HEK293 (cell line): ENCODE measurements at regions not wholly inside any gene's neighbourhood (a gene's known extent, or its start where the extent isn't known, plus 50 kb on each side); places are given as distances from the start of the nearest gene placed in this dataset.
"Not testable (repeated sequence)": the region's sequence is repeated elsewhere in the genome, so short reads cannot be mapped to it uniquely, and the experiment has no call there.

Experiments used
- CTCF ChIA-PET: fragments of 350-600 bp; formaldehyde crosslinking; extraction: SDS; loops from one replicate; lab custom pipeline; 2021; ENCODE audit warnings: antibody characterized with exemption; lab: Yijun Ruan, JAX
- POLR2A ChIA-PET: fragments of 300-600 bp; formaldehyde crosslinking; extraction: SDS; loops from one replicate; lab custom pipeline; 2020; ENCODE audit warnings: antibody characterized with exemption, inconsistent platforms; lab: Yijun Ruan, JAX
- H3K27ac ChIP-seq: fragments of 200-500 bp; sonication (Bioruptor generic); 2 replicates; pipeline ENCODE4 v1.5.1; 2014; ENCODE audit warnings: low read depth, low read length, control low read depth, inconsistent platforms; ENCODE audit errors: extremely low read depth
- H3K36me3 ChIP-seq, 2 experiments: fragments of 200-500 bp in 1 of 2; sonication (Bioruptor generic) in 1 of 2; 1 replicate in 1 of 2; 2 replicates in 1 of 2; pipeline ENCODE4 v1.5.1; 2014 to 2017; ENCODE audit warnings: inconsistent platforms in 2 of 2, low read length in 2 of 2; ENCODE audit not compliant: control insufficient read depth in 2 of 2, insufficient read depth in 1 of 2
- H3K4me1 ChIP-seq: fragments of 200-500 bp; sonication (Bioruptor generic); 2 replicates; pipeline ENCODE4 v1.5.1; 2014; ENCODE audit warnings: mild to moderate bottlenecking, low read length, inconsistent platforms; ENCODE audit not compliant: control insufficient read depth, insufficient read depth
- H3K4me3 ChIP-seq: 2 replicates; pipeline ENCODE4 v1.5.1; 2011; ENCODE audit warnings: low read depth, mild to moderate bottlenecking, control low read depth, low read length, moderate library complexity
- H3K9me3 ChIP-seq: fragments of 200-500 bp; sonication (Bioruptor generic); 2 replicates; pipeline ENCODE4 v1.5.1; 2014; ENCODE audit warnings: low read depth, low read length, inconsistent platforms; ENCODE audit not compliant: control insufficient read depth, insufficient read depth
- HOXA7 ChIP-seq: sonication (generic); formaldehyde crosslinking; IDR thresholded peaks from 2 replicates; pipeline ENCODE4 v1.8.1; 2022; ENCODE audit warnings: missing genetic modification reagents, borderline replicate concordance
- MYNN ChIP-seq: fragments of 450-650 bp; formaldehyde crosslinking; IDR thresholded peaks from 2 replicates; pipeline ENCODE4 v1.5.1; 2016; ENCODE audit warnings: missing biosample characterization, missing genetic modification characterization, borderline replicate concordance
- ZNF114 ChIP-seq: fragments of 450-650 bp; formaldehyde crosslinking; IDR thresholded peaks from 2 replicates; pipeline ENCODE4 v1.5.0; 2017; ENCODE audit warnings: missing biosample characterization, missing genetic modification characterization
- ZNF211 ChIP-seq: fragments of 450-650 bp; formaldehyde crosslinking; IDR thresholded peaks from 2 replicates; pipeline ENCODE4 v1.5.1; 2016; ENCODE audit warnings: low read depth, missing biosample characterization, missing genetic modification characterization
- ZNF214 ChIP-seq: fragments of 450-650 bp; formaldehyde crosslinking; IDR thresholded peaks from 2 replicates; pipeline ENCODE4 v1.5.1; 2017; ENCODE audit warnings: missing biosample characterization, mild to moderate bottlenecking, missing genetic modification characterization, borderline replicate concordance
- ZNF544 ChIP-seq: fragments of 450-650 bp; formaldehyde crosslinking; IDR thresholded peaks from 2 replicates; pipeline ENCODE4 v1.5.0; 2017; ENCODE audit warnings: missing biosample characterization, missing genetic modification characterization
- ZNF571 ChIP-seq: fragments of 450-650 bp; formaldehyde crosslinking; IDR thresholded peaks from 2 replicates; pipeline ENCODE4 v1.5.0; 2017; ENCODE audit warnings: missing biosample characterization, missing genetic modification characterization
- ZNF585B ChIP-seq: fragments of 450-650 bp; formaldehyde crosslinking; IDR thresholded peaks from 2 replicates; pipeline ENCODE4 v1.5.1; 2016; ENCODE audit warnings: missing biosample characterization, missing genetic modification characterization
- ZNF792 ChIP-seq: fragments of 450-650 bp; formaldehyde crosslinking; IDR thresholded peaks from 2 replicates; pipeline ENCODE4 v1.5.1; 2016; ENCODE audit warnings: missing biosample characterization, missing genetic modification characterization
- TF ChIP-seq, protein P1 (sequence below): fragments of 450-650 bp; formaldehyde crosslinking; IDR thresholded peaks from 2 replicates; pipeline ENCODE4 v1.5.1; 2016; ENCODE audit warnings: missing biosample characterization, missing genetic modification characterization
- TF ChIP-seq, protein P2 (sequence below): fragments of 450-650 bp; formaldehyde crosslinking; IDR thresholded peaks from 2 replicates; pipeline ENCODE4 v1.5.1; 2017; ENCODE audit warnings: missing biosample characterization, missing genetic modification characterization
- TF ChIP-seq, protein P3 (sequence below): fragments of 450-650 bp; formaldehyde crosslinking; IDR thresholded peaks from 2 replicates; pipeline ENCODE4 v1.5.1; 2016; ENCODE audit warnings: missing biosample characterization, missing genetic modification characterization

DNA sequence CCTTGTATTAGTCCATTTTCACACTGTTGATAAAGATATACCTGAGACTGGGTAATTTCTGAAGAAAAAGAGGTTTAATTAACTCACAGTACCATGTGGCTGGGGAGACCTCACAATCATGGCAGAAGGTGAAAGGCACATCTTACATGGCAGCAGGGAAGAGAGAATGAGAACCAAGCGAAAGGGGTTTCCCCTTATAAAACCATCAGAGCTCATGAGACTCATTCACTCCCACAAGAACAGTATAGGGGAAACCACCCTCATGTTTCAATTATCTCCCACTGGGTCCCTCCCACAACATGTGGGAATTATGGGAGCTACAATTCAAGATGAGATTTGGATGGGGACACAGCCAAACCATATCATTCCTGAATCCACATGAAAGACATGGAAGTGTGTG lies 169.4 kb upstream of the SFSWAP start:
- H3K4me3 ChIP-seq, H3K9me3 ChIP-seq, H3K36me3 ChIP-seq, H3K4me1 ChIP-seq, H3K27ac ChIP-seq, POLR2A ChIA-PET, CTCF ChIA-PET: not testable (repeated sequence)

DNA sequence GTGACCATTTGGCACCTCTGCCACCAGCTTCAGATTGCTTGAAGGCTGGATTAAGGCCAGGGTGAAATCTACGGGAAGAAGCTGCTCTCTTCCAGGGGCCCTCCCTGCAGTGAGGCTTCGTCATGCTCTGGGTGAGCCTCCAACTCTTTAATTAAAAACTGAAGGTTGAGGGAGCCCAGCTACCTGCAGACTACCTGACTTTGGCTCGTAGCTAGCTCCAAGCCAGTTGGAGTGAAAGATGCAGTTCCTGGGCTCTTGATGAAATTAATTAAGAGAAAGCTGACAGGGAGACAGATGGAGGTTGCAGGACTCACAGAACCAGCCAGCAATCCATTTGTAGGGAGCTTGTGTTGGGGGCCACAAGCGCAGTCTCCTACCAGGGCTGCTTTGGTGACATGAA lies 168.5 kb upstream of the SFSWAP start:
- TF ChIP-seq ZNF571 (tag by site-specific recombination) (no peak), ZNF544 (tag by site-specific recombination) (no peak), MYNN (tag by site-specific recombination) (no peak), ZNF792 (tag by site-specific recombination) (no peak), ZNF114 (tag by site-specific recombination) (no peak), ZNF214 (tag by site-specific recombination) (no peak), ZNF211 (no peak), HOXA7 (CRISPR knock-in tag) (no peak), ZNF585B (tag by site-specific recombination) (no peak)
- Histone ChIP-seq H3K36me3 (no peaks in the 10 kb centered on the region), H3K4me1 (no peaks in the 10 kb centered on the region), H3K27ac (no peak overlapping the region), H3K9me3 (no peaks in the 10 kb centered on the region), H3K4me3 (no peak overlapping the region)
- CTCF ChIA-PET: no interaction called here
- POLR2A ChIA-PET: no interaction called here

DNA sequence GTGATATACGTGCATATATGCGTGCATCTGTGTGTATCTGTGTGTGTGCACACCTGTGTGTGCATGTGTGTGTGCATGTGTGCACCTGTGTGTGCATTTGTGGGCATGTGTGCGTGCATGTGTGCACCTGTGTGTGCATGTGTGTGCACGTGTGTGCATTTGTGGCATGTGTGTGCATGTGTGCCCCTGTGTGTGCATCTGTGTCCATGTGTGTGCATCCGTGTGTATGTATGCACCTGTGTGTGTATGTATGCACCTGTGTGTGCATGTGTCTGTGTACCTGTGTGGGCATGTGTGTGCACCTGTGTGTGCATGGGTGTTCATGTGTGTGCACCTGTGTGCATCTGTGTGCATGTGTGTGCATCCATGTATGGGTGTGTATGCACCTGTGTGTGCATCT lies 167.8 kb upstream of the SFSWAP start:
- no peaks in the 10 kb centered on the region for H3K4me1 ChIP-seq
- no peaks in the 10 kb centered on the region for H3K36me3 ChIP-seq
- TF ChIP-seq, protein P1, sequence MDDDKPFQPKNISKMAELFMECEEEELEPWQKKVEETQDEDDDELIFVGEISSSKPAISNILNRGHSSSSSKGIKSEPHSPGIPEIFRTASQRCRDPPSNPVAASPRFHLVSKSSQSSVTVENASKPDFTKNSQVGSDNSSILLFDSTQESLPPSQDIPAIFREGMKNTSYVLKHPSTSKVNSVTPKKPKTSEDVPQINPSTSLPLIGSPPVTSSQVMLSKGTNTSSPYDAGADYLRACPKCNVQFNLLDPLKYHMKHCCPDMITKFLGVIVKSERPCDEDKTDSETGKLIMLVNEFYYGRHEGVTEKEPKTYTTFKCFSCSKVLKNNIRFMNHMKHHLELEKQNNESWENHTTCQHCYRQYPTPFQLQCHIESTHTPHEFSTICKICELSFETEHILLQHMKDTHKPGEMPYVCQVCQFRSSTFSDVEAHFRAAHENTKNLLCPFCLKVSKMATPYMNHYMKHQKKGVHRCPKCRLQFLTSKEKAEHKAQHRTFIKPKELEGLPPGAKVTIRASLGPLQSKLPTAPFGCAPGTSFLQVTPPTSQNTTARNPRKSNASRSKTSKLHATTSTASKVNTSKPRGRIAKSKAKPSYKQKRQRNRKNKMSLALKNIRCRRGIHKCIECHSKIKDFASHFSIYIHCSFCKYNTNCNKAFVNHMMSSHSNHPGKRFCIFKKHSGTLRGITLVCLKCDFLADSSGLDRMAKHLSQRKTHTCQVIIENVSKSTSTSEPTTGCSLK (tag by site-specific recombination): no peak
- TF ChIP-seq, protein P2, sequence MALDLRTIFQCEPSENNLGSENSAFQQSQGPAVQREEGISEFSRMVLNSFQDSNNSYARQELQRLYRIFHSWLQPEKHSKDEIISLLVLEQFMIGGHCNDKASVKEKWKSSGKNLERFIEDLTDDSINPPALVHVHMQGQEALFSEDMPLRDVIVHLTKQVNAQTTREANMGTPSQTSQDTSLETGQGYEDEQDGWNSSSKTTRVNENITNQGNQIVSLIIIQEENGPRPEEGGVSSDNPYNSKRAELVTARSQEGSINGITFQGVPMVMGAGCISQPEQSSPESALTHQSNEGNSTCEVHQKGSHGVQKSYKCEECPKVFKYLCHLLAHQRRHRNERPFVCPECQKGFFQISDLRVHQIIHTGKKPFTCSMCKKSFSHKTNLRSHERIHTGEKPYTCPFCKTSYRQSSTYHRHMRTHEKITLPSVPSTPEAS (tag by site-specific recombination): peak; percentile 95
- no peak overlapping the region for H3K4me3 ChIP-seq
- no peak overlapping the region for H3K27ac ChIP-seq
- no peaks in the 10 kb centered on the region for H3K9me3 ChIP-seq
- CTCF ChIA-PET: no interaction called here
- POLR2A ChIA-PET: no interaction called here

DNA sequence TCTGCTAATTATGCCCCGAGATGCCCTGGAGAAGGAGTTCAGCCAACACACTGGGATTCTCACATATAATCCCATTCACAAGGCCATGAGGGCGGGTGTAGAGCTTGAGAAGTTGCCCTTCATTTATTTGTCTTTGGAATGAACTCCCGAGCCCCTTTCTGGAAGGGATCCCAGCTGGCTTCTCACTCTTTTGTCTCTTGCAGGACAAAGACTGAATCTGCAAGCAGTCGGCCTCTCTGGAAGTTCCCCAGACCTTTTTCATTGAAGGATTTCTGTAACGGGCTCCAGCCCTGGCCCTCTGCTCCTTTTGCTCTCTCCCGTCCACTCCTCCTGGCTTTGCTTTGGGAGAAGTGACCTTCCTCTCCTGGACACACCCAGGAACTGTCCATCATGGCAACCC lies 163.3 kb upstream of the SFSWAP start:
- H3K9me3 ChIP-seq: no peaks in the 10 kb centered on the region
- ChIA-PET POLR2A (no interaction called here), CTCF (no interaction called here)
- H3K4me1 ChIP-seq: no peaks in the 10 kb centered on the region
- TF ChIP-seq, protein P3, sequence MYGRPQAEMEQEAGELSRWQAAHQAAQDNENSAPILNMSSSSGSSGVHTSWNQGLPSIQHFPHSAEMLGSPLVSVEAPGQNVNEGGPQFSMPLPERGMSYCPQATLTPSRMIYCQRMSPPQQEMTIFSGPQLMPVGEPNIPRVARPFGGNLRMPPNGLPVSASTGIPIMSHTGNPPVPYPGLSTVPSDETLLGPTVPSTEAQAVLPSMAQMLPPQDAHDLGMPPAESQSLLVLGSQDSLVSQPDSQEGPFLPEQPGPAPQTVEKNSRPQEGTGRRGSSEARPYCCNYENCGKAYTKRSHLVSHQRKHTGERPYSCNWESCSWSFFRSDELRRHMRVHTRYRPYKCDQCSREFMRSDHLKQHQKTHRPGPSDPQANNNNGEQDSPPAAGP (tag by site-specific recombination): no peak
- no peaks in the 10 kb centered on the region for H3K36me3 ChIP-seq
- H3K4me3 ChIP-seq: no peak overlapping the region
- no peak overlapping the region for H3K27ac ChIP-seq
